Dermis microvascular lymphatic vessel endothelial cell (primary cell): ENCODE measurements at regions not wholly inside any gene's neighbourhood (a gene's known extent, or its start where the extent isn't known, plus 50 kb on each side); places are given as distances from the start of the nearest gene placed in this dataset.
A peak's percentile ranks its signal among the peaks of the same experiment; 100 is the strongest.
"Not testable (repeated sequence)": the region's sequence is repeated elsewhere in the genome, so short reads cannot be mapped to it uniquely, and the experiment has no call there.

Source experiments
- DNase-seq, 2 donors: peaks; one replicate each; pipeline versions ENCODE4 v3.0.0 to v3.0.0-alpha.2; 2010; ENCODE audit warnings: low read depth in 2 of 2

GRCh38 chr11:29628609-29629008, 388.2 kb downstream of the KCNA4 start:
- no peak for DNase-seq

- DNase-seq = no peak
Observed at GRCh38 chr11:29627541-29627940, 389.3 kb downstream of the KCNA4 start.

- no peak for DNase-seq
Observed at GRCh38 chr11:29623144-29623722, 393.6 kb downstream of the KCNA4 start.

GRCh38 chr11:29616611-29617010, 400.2 kb downstream of the KCNA4 start:
- DNase-seq = no peak

GRCh38 chr11:29612423-29612822, 404.4 kb downstream of the KCNA4 start:
- DNase-seq = no peak

- DNase-seq = no peak
Observed at GRCh38 chr11:29606330-29607031, 410.3 kb downstream of the KCNA4 start.

GRCh38 chr11:29600151-29600575, 416.7 kb downstream of the KCNA4 start:
- not testable (repeated sequence) for DNase-seq

- DNase-seq = no peak
Observed at GRCh38 chr11:29584342-29584741, 432.5 kb downstream of the KCNA4 start.

- DNase-seq = no peak
Observed at GRCh38 chr11:29578806-29579205, 438.0 kb downstream of the KCNA4 start.

GRCh38 chr11:29564486-29564885, 452.3 kb downstream of the KCNA4 start:
- no peak for DNase-seq

- DNase-seq = no peak
Observed at GRCh38 chr11:29562183-29562582, 454.6 kb downstream of the KCNA4 start.

- DNase-seq = no peak
Observed at GRCh38 chr11:29553990-29554389, 462.8 kb downstream of the KCNA4 start.

- DNase-seq = no peak
Observed at GRCh38 chr11:29538339-29539036, 478.3 kb downstream of the KCNA4 start.

GRCh38 chr11:29534836-29535235, 482.0 kb downstream of the KCNA4 start:
- DNase-seq = no peak

- DNase-seq = no peak
Observed at GRCh38 chr11:29530961-29531360, 485.9 kb downstream of the KCNA4 start.

- peak in 1 of 2 donors; percentile 74 for DNase-seq
Observed at GRCh38 chr11:29527391-29527936, 489.4 kb downstream of the KCNA4 start.

GRCh38 chr11:29518389-29519174, 498.2 kb downstream of the KCNA4 start:
- peak in 1 of 2 donors; percentile 2 for DNase-seq

- no peak for DNase-seq
Observed at GRCh38 chr11:29511394-29511793, 505.4 kb downstream of the KCNA4 start.

- no peak for DNase-seq
Observed at GRCh38 chr11:29507376-29507775, 509.5 kb downstream of the KCNA4 start.

GRCh38 chr11:29495676-29496075, 521.2 kb downstream of the KCNA4 start:
- no peak for DNase-seq

GRCh38 chr11:29490938-29491337, 525.9 kb downstream of the KCNA4 start:
- no peak for DNase-seq

GRCh38 chr11:29486301-29486700, 530.5 kb downstream of the KCNA4 start:
- DNase-seq = no peak
